COLO829 (cell line): ENCODE measurements at regions not wholly inside any gene's neighbourhood (a gene's known extent, or its start where the extent isn't known, plus 50 kb on each side); places are given as distances from the start of the nearest gene placed in this dataset.
A peak's percentile ranks its signal among the peaks of the same experiment; 100 is the strongest.
"Not testable (repeated sequence)": the region's sequence is repeated elsewhere in the genome, so short reads cannot be mapped to it uniquely, and the experiment has no call there.

Experiments used
- DNase-seq: peaks from one replicate; pipeline ENCODE4 v3.0.0; 2012; ENCODE audit warnings: low spot score

DNA sequence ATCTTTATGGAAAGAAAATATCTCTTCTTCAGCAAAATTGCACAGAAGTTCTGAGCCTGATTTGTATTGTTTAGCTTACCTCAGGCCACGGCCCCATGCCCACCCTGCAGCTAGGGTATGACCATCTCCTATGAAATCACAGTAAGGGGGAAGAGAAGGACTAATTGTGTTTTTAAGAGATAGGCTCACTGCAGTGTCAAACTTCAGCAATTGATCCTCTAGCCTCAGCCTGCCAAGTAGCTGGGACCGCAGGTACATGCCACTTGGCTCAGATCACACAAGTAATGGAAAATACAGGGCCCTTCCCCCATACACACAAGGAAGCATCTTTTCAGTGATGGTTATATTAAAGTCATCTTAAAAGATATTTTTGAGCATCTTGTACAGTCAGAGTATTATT lies 60.0 kb downstream of the DMAC1 start:
- no peak for DNase-seq

DNA sequence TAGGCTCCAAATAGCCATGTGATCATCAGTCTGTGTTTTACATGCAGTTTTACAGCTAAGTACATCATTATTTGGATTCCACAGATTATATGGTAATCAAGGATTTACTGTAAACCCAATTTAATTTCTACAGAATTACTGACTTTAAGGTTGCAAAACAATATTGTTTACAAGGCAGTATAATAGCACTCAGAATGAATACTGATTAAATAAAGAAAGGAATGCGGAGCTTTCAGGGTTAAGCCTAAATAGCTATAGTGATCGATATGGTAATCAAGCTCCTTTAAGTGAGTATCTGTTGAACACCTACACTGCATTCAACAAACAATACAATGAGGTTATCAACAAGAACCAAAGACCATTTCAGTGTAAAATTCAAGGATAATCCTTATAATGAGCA lies 64.3 kb downstream of the DMAC1 start:
- DNase-seq, result no peak

DNA sequence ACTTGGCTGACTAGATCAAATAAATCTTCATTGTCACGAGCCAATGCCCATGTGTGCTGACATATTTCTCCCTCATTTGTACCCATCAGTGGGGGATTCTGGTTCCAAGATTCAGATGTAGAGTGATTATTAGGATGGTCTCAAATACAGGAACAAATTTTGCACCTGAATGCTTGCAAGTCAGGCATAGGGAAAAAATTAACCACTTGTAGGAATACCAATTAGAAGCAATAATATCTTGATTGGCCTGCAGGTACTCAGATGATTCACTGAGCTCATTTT lies 69.5 kb downstream of the DMAC1 start:
- DNase-seq, result no peak

DNA sequence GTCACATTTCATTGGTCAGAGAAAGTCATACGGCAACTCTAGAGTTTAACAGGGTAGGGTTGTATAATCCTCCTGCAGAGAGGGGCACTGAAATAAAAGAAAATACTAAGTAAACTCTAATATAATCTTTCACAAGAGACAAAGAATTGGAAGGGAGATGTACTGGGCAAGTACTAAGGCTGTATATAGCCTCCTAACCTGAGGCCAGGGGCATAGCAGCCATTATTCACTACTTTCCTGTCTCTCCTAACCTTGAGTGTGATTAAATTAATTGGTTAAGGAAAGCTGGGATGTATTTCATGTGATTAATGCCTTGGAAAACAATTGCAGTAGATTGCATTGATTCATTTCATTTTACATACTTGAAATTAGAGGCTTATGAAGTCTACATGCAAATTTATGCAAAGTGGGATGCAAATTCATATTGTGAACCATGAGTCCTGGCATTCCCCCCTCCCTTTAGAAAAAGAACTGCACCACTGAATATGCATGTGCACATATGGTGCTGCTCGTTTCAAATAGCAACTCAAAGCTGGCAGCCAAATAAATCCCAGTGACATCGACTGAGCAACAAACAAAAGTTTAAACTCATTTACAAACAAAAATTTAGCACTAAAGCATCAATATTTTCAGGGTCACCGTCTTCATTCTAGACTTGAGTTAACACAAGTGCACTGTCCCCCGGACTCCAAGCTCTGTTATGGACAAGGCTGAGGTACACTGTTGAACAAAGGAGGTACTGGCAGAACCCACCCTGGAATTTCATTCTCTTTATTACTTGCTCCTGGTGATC lies 70.0 kb downstream of the DMAC1 start:
- DNase-seq, result no peak

DNA sequence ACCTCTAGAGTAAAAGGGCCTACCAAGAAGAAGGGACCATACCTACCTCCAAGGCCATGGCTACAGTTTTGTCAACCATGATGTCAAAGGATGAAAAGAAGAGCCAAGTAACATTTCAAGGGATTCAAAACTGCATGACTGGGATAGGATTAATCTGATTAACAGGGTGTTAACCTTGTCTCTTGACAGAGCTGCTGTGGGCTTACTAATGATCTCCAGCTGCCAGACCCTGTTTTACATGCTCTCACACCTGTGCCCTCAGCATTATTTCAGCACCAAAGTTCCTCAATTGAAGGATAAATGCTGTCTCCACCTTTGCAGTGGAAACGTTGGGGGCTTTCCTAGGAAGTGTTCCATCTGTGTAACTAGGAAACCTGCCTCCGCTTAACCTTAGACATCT lies 78.3 kb downstream of the DMAC1 start:
- DNase-seq, result no peak

DNA sequence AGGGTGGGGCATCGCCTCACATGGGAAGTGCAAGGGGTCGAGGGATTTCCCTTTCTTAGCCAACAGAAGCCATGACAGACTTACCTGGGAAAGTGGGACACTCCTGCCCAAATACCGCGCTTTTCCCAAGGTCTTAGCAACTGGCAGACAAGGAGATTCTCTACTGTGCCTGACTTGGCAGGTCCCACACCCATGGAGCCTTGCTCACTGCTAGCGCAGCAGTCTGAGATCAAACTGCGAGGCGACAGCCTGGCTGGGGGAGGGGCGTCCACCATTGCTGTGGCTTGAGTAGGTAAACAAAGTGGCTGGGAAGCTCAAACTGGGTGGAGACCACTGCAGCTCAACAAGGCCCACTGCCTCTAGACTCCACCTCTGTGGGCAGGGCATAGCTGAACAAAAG lies 86.5 kb downstream of the DMAC1 start:
- not testable (repeated sequence) for DNase-seq

DNA sequence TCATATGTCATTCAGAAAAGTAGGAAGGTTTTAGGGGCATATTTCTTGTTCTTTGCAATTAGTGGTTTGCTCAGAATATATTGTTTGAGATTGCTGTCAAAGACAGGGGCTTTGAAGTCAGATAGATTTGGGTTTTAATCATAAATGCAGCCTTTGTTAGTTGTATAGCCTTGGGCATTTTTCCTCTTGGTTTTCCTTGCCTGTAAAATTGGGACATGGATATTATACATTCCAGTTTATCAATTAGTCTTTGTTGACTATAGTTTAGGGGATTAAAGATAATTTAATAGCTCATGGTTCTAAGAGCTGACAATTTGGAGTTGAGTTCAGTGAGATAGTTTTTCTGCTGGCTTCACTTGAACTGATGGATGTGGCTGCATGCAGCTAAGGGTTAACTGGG lies 88.9 kb downstream of the DMAC1 start:
- DNase-seq, result peak; percentile 62

DNA sequence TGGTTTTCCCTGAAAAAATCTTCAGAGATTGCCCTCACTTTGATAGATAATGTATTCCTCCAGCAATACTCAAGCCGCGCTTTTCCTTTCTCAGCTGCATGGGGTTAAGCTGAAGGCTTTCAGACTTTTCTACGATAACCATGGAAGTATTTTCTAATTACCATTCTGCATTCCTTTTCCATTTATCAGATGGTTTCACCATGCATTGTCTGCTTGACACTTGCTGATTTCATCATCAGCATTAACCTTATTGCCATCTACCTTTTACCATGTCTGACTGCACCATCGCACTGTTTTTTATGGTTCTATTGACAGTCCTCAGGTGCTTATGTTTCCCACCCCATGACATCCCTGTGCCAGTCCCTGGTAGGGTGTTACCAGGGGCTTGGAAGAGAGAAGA lies 91.6 kb downstream of the DMAC1 start:
- DNase-seq, result no peak

DNA sequence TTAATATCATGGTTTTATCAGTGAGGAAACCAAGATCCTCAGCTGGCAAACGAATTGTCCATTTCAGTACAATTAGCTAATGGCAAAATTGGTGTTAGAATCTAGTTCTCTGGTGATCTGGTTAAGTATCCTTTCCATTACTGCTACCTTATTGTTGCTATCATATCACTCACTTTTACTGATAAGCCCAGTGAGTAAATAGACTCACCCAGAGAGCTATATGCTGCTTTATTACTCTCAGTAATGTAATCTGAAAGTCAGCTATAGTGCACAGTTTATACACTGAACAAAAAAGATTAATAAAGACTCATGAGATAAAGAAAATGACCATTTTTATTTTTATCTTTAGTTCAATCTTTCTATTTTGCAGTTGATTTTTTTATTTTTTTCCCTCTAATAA lies 95.0 kb downstream of the DMAC1 start:
- DNase-seq, result no peak

DNA sequence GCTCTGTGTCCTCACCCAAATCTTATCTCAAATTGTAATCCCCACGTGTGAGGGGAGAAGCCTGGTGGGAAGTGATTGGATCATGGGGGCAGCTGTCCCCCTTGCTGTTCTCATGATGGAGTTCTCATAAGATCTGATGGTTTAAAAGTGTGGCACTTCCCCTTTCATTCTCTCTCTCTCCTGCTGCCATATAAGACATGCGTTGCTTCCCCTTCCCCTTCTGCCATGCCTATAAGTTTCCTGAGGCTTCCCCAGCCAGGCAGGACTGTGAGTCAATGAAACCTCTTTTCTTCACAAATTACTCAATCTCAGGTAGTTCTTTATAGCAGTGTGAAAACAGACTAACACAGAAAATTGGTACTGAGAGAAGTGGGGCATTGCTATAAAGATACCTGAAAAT lies 107.7 kb downstream of the DMAC1 start:
- DNase-seq, result no peak

DNA sequence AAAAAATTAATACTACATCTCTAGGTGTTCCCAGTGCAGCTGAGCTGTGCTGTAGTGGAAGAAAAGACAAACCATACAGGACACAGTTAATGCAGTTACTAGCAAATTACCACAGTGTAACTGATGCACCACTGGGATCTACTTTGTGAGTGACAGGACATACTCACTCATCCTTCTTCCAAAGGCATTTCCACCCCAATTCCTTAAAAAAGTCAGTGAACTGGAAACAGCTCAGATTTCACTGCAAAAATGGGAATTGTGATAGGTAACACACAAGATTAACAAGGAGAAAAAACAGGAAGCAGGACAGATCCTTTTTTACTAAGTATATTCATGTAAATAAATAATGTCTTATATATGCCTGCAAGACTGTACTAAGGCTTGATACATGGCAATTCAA lies 109.6 kb downstream of the DMAC1 start:
- DNase-seq, result no peak

DNA sequence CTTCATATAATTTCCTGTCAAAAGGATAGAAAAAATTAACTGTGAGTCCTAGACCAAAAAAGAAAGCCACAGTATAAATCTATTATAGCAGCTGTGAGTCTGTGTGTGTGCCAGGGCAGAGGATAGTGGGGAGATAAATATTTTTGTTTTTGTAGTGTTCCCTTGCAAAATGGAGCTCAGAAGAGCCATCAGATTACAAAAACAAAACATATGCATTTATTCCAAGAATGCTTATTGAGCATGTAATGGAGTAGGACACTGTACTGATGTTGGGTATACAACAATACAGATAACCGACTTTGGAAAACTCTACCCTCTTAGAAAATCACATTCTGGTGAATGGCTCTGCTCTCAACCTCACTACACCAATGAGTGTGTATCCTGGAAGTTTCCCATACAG lies 111.0 kb downstream of the DMAC1 start:
- DNase-seq, result no peak

DNA sequence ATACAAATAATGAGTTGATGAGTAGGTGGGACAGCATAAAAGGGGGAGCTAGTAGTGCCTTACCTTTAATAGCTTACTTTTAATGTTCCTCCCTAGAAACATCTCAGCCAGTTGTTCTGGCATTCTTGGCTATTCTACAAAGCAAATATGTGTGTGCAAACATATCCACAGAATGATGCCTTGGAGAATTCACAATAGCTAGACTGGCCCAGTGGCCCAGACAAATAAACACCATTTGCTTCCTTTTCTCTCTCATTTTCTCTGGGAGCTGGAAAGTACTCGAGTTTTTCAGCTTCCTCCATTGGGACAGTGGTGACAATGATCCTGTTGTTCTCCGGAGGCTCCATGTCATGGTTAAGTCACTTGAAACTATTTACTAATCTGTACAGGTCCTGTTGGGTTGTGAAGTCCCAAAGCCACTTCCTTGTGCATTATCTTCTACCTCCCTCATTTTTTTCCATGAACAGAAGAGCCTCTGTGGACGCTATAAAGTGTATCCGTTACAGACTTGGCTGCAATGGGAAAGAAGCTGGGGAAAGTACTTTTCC lies 122.9 kb downstream of the DMAC1 start:
- DNase-seq, result peak; percentile 57

DNA sequence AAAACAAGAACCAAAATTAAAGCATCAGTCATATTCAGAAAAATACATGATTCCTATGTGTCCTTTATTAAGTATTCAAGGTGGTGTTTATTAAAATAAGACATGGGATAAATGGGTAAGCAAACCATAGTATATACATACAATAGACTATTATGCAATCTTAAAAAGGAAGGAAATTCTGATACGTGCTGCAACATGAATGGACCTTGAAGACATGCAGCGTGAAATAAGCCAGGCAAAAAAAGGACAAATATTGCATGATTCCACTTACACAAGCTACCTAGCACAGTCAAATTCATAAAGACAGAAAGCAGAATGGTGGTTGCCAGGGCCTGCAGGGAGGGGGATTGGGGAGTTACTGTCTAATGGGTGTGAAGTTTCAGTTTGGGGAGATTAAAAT lies 127.7 kb downstream of the DMAC1 start:
- DNase-seq, result no peak

DNA sequence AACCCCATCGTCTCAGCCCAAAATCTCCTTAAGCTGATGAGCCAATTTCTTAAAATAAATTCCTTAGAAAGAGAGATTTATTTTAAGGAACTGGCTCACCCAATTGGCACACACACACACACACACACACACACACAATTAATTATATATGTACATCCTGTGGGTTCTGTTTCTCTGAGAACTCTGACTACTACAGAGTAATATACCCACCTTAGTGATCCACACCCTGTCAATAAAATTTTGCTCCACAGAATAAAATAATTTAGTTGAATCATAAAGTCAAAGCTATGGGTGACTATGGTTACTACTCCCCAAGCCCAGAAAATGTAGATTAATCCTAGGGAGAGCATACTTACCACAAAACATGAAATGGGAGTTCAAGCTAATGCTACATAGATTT lies 131.0 kb downstream of the DMAC1 start:
- DNase-seq, result no peak

DNA sequence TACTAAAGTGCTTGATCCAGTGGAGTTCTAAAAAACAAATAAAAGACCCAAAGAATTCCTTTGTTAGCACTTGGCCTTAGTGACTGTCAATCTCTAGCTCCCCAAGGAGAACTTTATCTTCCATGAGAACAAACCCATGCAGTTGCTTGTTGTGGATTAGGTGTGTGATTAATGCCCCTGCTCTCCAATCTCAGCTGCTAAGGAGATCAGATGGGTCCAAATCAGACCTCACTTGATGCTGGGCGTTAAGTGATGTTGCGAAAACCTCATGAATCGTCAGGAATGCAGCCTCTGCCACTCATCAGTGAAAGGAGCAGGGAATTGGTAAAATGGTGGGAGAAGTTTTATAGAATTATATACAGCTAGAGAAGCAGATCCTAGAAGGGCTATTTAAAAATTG lies 133.7 kb downstream of the DMAC1 start:
- no peak for DNase-seq

DNA sequence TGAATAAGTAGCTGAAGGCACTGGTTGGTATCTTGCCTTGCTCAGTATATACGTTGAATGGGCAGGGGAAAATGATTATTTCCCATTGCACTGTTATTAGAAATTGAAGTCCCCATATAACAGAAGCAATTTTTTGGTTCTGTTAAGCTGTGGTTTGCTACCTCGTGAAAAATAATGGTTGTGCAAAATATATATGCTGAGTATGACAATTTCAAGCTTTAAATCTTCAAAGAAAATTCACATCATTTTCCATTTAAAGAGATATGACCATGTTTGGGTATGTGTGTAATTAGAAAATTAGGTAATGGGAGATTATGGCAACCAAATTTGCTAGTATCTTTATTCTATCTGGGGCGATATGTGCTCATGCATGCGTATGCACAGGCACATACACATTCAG lies 139.8 kb downstream of the DMAC1 start:
- DNase-seq, result no peak

DNA sequence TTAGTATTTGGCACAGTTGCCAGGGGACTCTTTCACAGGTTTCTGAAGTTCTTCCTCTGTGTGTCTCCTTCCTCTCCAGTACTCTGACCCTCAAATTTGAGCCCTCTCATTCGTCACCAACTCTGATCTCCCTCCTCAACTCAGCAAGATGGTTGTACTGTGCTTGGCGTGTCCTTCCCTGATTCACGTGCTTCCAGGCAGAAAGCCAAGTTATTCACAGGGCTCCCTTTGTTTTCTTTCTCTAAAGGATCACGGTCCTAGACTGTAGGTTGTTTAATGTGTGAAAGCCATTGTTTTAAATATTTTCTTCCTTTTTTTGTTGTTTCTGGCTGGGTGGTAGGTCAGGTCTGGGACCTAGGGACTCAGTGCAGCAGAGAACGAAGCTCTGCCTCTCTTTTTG lies 142.9 kb downstream of the DMAC1 start:
- DNase-seq, result peak; percentile 66

DNA sequence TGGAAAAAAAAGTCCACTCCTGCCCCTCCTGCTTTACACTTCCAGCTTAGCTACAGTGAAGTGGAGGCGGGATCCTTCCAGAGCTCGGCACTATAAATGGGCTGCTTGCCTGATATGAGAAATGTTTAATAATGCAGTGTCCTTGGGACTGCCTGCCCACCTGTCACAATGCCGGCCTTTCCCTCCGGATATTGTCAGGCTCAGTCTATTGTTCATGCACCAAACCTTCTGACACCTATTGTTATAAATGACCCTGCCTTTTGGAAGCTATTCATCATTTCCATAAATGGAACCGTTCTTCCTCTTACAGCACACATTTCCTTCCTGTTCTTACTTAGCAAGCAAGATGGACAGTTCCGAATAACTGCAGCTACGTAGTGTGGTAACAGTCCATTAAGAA lies 146.3 kb downstream of the DMAC1 start:
- DNase-seq, result no peak

DNA sequence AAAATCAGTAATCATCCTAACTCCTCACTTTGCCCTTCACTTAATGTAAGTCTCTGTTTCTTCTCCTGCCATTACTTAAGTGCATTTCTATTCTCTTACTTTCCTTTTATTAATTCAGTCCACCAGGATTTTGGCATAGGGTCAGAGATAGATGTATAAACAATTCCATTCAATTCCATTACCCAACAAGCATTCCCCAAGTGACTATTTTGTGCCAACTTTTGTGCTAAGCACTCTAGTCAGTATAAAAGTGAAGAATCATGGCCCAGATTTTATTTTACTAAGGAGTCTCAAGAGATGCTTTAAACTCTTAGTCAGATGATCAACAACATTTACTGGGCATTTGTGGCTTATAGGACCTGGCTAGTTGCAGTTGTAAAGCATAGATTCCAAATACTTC lies 159.3 kb downstream of the DMAC1 start:
- no peak for DNase-seq

DNA sequence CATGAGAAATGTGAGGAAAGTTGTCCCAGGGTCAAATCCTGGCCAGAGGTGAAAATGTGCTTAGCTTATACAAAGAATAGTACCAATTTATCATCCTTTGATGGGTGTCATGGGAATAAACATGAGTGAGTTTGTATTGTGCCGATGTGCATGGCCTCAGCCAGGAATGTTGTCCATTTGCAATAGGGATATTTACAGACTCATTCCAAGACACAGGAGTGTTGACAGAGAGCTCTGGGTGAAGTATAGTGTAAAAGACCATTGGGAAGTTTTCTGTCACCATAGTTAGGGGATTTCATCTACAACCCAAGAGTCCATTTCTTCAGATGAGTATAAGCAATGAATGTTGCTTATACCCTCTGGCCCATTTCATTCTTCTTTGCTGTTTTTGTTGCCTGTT lies 160.1 kb downstream of the DMAC1 start:
- DNase-seq, result no peak

DNA sequence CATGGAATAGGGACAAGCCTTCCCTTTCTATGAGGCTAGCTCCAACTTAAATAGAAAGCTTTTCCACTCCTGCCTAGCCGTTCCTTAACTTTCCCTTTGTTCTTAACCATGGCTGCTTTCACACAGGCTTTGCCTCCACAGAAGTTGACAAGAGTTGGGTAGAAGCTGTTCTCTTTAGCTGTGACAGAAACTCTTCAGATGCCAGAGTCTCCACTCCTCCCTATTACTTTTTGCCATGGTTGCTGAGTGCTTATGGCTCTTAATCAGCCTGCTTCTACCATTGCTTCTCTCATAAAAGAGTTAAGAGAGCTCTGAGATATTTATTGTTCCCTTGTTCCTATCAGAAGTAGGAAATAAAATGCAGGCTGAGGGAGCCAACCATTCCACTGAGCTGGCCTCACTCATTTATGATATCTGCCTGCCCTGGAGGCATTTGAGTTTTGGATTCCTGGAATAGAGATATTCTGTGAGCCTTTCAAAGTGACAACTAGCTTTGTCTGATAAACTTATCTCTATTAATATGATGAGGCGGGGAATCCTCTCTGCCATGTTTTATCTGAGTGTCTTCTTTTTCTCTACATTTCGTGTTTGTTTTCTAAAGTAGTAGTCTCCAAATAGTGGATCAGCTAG lies 162.6 kb downstream of the DMAC1 start:
- DNase-seq, result no peak

DNA sequence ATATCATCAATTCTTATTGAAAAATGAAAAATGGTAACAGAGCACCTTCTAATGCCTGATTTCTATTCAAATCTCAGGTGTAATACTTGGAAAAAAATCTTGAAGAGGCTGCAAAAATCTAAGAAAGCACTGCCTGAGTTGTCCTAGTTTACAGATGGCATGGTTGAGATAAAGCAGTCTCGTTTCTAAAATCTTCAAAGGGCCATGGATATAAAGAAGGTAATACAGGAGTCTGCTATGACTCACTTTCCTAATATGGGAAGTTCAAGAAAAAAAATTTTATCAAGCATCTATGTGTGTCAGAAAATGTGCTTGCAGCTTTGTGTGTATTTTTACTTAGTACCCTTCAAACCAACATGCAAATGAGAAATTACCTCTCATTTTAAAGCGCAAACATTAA lies 163.3 kb downstream of the DMAC1 start:
- DNase-seq, result no peak

DNA sequence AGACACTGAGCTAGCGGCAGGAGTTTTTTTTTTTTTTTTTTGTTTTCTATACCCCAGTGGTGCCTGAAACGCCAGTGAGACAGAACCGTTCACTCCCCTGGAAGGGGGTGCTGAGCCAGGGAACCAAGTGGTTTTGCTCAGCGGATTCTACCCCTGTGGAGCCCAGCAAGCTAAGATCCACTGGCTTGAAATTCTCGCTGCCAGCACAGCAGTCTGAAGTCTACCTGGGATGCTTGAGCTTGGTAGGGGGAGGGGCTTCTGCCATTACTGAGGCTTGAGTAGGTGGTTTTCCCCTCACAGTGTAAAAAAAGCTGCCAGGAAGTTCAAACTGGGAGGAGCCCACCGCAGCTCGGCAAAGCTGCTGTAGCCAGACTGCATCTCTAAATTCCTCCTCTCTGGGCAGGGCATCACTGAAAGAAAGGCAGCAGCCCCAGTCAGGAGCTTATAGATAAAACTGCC lies 173.0 kb downstream of the DMAC1 start:
- not testable (repeated sequence) for DNase-seq
